OCI-LY7 (cell line): ENCODE measurements at regions not wholly inside any gene's neighbourhood (a gene's known extent, or its start where the extent isn't known, plus 50 kb on each side); places are given as distances from the start of the nearest gene placed in this dataset.

Experiments used
- EZH2phosphoT487 ChIP-seq: fragments of 200-600 bp; sonication (generic); IDR thresholded peaks from 2 replicates; pipeline ENCODE4 v1.6.1; 2018; ENCODE audit warnings: low read depth, borderline replicate concordance, mild to moderate bottlenecking, mixed run types, antibody characterized with exemption, low read length, moderate library complexity, mixed read lengths
- TF ChIP-seq, protein P1 (sequence below): fragments of 200-600 bp; sonication (generic); conservative IDR thresholded peaks from 2 replicates; pipeline ENCODE4 v1.5.1; 2014; ENCODE audit warnings: mild to moderate bottlenecking, antibody characterized with exemption, low read length, moderate library complexity, mixed read lengths

DNA sequence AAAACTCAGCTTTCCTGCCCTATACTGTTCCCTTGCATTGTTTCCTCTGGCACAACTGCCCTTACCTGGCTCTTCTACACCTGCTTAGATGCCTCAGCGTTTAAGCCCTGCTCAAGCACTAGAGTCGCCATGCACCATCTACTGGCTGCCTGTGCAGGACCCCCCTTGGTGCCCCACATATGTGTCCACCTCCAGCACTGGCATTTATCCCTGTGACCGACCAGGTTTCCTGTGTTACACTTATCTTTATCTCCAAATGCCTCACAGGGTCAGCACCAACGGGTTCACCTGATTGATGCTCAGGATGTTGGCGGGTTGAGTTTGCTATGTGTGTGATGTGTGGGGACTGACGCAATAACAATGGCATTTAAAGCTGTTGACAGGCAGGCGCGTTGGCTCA lies 177.5 kb downstream of the TMEM18 start:
- TF ChIP-seq, protein P1, sequence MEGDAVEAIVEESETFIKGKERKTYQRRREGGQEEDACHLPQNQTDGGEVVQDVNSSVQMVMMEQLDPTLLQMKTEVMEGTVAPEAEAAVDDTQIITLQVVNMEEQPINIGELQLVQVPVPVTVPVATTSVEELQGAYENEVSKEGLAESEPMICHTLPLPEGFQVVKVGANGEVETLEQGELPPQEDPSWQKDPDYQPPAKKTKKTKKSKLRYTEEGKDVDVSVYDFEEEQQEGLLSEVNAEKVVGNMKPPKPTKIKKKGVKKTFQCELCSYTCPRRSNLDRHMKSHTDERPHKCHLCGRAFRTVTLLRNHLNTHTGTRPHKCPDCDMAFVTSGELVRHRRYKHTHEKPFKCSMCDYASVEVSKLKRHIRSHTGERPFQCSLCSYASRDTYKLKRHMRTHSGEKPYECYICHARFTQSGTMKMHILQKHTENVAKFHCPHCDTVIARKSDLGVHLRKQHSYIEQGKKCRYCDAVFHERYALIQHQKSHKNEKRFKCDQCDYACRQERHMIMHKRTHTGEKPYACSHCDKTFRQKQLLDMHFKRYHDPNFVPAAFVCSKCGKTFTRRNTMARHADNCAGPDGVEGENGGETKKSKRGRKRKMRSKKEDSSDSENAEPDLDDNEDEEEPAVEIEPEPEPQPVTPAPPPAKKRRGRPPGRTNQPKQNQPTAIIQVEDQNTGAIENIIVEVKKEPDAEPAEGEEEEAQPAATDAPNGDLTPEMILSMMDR: no peak
- no peak for TF ChIP-seq EZH2phosphoT487
